GM19468 (cell line): ENCODE measurements at regions not wholly inside any gene's neighbourhood (a gene's known extent, or its start where the extent isn't known, plus 50 kb on each side); places are given as distances from the start of the nearest gene placed in this dataset.

ENCODE experiments used
- ATAC-seq: cut with Tn5 transposase; IDR thresholded peaks from one replicate; pipeline ENCODE4 v1.9.1; 2021; ENCODE audit warnings: mild to moderate bottlenecking, moderate library complexity, moderate number of reproducible peaks; ENCODE audit not compliant: unreplicated experiment; ENCODE audit errors: extremely low read depth

GRCh38 chr18:78548261-78549058 lies 431.2 kb upstream of the SALL3 start:
- ATAC-seq: no peak

DNA sequence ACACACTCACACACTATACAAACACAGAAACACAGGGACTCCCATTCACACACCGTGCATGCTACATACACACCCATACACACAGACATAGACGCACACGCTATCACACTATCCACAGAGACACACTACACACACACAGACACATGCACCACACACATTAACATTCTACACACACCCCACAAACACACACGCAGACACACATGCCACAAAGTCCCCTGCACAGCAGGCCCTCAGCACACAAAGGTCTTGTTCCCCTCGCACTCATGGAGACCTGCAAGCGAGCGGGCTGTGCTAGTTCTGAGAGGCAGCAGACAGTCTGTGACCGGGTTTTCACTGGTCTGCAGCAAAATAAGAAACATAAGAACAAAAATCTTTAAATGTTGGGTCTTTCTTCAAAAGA lies 429.6 kb upstream of the SALL3 start:
- no peak for ATAC-seq

GRCh38 chr18:78554944-78555608 lies 424.5 kb upstream of the SALL3 start:
- no peak for ATAC-seq

DNA sequence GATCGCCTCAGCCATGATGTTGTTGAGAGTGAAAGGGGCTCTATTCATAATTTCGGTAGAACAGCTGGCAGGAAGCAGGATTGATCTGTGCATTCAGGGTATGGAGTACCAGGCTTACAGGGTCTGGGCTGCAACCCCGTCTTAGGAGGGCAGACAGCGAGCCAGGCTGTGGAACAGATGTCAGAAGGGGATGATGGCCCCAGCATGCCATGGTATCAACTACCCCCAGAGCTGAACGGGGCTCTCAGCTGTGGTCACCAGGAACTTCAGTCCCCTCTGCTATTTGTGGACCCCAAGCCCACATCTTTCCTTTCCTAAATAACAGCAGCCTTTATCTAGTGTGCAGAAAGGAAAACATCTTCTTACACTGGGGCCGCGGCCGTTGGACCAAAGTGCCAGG lies 422.2 kb upstream of the SALL3 start:
- ATAC-seq: no peak

GRCh38 chr18:78558101-78558810 lies 421.4 kb upstream of the SALL3 start:
- no peak for ATAC-seq

DNA sequence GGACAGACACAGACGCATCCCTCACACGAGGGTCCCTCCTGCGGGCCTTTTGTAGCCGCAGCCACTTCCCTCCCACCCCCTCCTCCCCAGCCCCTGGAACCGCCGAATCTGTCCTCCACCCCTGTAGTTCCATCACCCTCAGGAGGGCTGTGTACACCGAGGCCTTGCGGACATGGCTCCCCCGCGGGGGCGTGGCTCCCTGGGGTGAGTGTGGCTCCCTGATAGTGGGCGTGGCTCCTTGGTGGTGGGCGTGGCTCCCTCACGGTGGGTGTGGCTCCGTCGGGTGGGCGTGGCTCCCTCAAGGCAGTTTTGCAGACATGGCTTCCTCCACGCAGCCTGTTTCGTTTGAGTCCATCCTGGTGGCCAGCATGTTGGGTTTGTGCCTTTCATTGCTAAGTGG lies 420.7 kb upstream of the SALL3 start:
- no peak for ATAC-seq

DNA sequence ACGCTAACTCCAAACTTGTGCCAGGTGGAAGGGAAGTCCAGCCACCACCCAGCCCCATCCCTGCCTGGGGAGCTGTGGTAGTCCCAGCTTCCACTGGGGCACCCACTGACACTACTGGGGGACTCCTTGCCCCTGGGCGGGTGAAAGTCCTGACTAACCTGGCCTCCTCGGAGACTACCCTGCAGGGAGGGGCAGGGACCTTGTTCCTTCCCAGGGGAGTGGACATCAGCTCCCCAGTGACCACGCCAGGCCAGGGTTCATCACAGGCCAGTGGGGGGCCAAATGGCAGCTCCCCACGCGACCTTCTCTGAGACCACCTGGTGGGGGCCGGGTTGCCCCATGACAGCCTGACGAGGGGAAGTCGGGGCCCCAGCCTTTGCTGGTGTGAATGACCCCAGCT lies 420.0 kb upstream of the SALL3 start:
- ATAC-seq: no peak

- no peak for ATAC-seq
Measured at GRCh38 chr18:78561757-78562510, 417.7 kb upstream of the SALL3 start.

DNA sequence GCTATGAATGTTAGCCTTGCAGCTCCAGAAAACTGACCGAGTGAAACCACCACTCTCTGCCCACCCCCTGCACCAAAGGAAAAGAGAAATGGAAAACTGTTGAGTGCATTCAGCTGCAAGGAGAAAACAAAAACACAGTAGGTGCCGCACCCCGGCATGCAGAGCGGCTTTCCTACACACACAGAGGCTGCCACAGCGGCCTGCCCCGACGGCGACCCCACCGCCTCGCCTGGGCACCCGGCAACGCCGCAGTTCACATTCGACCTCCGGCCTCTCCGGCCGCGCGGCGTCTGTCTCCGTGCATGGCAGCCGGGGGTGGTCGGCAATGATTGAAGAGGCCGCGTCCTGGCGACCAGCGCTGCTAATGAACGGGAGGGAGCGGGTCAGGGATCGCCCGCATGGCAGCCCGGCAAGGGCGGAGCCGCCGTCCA lies 417.1 kb upstream of the SALL3 start:
- no peak for ATAC-seq

DNA sequence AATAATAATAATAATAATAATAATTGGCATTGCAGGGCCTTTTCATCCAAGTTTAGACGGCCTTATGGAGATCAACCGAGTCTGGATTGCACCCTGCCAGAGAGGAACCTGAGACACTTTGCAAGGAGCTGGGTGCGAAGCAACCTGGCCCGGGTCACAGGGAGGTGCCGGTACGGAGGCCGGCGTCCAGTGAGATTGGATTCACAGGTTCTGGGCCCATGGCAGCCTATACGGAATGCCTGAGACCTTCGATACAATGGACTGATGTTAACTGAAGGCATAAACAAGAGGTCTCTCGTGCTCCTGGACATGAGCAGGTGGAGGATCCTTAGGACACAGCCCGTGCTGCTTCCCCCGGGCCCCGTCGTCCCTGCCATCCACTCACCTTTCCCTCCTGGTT lies 416.5 kb upstream of the SALL3 start:
- ATAC-seq: no peak

DNA sequence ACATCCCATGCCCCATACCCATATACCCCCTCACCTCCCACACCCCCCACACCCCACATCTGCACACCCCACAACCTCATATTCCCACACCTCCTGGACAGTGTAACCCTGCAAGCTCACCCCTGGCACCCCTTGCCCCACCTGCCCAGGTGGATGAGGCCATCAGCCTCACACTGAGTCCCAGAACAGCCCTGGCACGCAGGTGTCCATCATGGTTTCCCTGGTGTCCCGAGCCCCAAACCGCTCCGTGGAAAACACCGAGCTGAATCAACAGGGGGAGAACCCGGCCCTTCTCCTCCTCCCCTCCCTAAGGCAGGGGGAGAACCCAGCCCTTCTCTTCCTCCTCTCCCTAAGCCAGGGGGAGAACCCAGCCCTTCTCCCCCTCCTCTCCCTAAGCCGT lies 415.6 kb upstream of the SALL3 start:
- no peak for ATAC-seq

DNA sequence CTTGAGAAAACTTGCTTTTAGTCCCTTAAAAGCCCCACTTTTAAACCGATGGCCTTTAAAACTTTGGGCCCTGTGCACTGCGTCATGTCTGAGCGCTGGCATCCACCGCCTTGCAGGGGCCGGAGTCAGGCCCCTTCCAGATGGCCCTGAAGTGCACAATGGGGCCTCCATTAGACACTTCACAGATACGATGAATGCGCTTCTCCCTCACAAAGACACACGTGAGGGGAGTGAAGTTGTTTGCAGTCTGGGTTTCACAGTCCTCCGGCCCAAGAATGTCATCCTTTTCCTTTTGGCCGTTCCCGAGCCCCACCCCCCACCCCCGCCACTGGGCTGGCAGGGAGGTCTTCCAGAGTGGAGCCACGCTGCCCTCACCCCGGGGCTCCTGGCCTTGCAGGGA lies 415.1 kb upstream of the SALL3 start:
- no peak for ATAC-seq

GRCh38 chr18:78565240-78565639 lies 414.4 kb upstream of the SALL3 start:
- no peak for ATAC-seq

- ATAC-seq: no peak
Measured at GRCh38 chr18:78566065-78566464, 413.6 kb upstream of the SALL3 start.

- no peak for ATAC-seq
Measured at GRCh38 chr18:78566720-78567119, 412.9 kb upstream of the SALL3 start.

- ATAC-seq: no peak
Measured at GRCh38 chr18:78571063-78571785, 408.4 kb upstream of the SALL3 start.

- ATAC-seq: no peak
Measured at GRCh38 chr18:78571831-78572347, 407.7 kb upstream of the SALL3 start.

GRCh38 chr18:78573773-78574172 lies 405.8 kb upstream of the SALL3 start:
- no peak for ATAC-seq

DNA sequence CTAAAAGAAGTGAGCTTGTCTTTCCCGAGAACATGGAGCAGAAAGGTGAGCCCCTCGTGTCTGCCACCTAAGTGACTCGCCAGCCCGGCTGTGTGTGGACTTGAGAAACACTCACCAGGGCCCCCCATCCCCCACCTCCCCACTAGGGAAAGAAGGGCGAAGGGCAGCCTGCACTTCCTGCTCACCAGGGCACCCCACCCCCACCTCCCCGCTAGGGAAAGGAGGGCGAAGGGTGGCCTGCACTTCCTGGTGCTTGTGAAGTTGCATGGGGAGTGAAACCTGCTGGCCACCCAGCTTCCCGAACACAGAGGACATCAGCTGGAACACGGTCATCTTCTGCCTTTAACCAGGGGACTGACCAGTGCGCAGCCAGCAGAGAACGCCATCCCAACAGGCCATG lies 402.7 kb upstream of the SALL3 start:
- no peak for ATAC-seq

DNA sequence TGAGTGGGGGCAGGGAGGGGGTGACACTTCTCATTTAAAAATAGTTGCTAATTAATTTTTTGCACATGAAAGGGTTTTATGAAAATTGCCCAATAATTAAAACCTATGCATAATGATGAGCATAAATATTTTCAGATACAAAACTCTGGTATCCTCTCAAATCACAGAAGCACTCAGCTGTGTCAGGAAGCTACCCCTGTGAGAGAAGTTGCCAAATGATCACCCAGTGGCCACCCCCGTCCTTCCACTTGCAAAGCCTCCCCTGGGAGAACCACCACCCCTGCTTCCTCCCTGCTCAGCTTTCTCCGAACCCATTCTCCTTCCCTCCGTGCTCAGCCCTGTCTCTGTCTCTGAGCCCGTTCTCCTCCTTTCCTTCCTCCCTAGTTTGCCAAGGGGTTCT lies 400.2 kb upstream of the SALL3 start:
- no peak for ATAC-seq
